GF-D8 (cell line): ENCODE measurements at regions not wholly inside any gene's neighbourhood (a gene's known extent, or its start where the extent isn't known, plus 50 kb on each side); places are given as distances from the start of the nearest gene placed in this dataset.

Experiments used
- DNase-seq: peaks from one replicate; lab custom pipeline; 2025; lab: John Stamatoyannopoulos, UW

- DNase-seq = no peak
These were observed 238.2 kb downstream of the EFNB2 start for GRCh38 chr13:106297283-106297682.

- DNase-seq = no peak
These were observed 238.7 kb downstream of the EFNB2 start for GRCh38 chr13:106296723-106297122.

- peak; percentile 33 for DNase-seq
These were observed 239.5 kb downstream of the EFNB2 start for GRCh38 chr13:106295971-106296370.

- no peak for DNase-seq
These were observed 244.5 kb downstream of the EFNB2 start for GRCh38 chr13:106291006-106291405.

GRCh38 chr13:106287351-106287750 lies 248.1 kb downstream of the EFNB2 start:
- DNase-seq = no peak

- no peak for DNase-seq
These were observed 248.7 kb downstream of the EFNB2 start for GRCh38 chr13:106286811-106287210.

- no peak for DNase-seq
These were observed 251.1 kb downstream of the EFNB2 start for GRCh38 chr13:106284358-106284757.

GRCh38 chr13:106281426-106281825 lies 254.0 kb downstream of the EFNB2 start:
- DNase-seq = no peak

- DNase-seq = no peak
These were observed 257.8 kb downstream of the EFNB2 start for GRCh38 chr13:106277484-106278154.

- DNase-seq = no peak
These were observed 258.6 kb downstream of the EFNB2 start for GRCh38 chr13:106276876-106277275.

GRCh38 chr13:106275446-106276032 lies 259.9 kb downstream of the EFNB2 start:
- no peak for DNase-seq

- no peak for DNase-seq
These were observed 260.8 kb downstream of the EFNB2 start for GRCh38 chr13:106274551-106275203.

GRCh38 chr13:106263801-106264200 lies 271.7 kb downstream of the EFNB2 start:
- no peak for DNase-seq

GRCh38 chr13:106262886-106263285 lies 272.6 kb downstream of the EFNB2 start:
- no peak for DNase-seq

GRCh38 chr13:106261450-106261849 lies 274.0 kb downstream of the EFNB2 start:
- DNase-seq = no peak

GRCh38 chr13:106260352-106260751 lies 275.1 kb downstream of the EFNB2 start:
- no peak for DNase-seq

- DNase-seq = no peak
These were observed 275.5 kb downstream of the EFNB2 start for GRCh38 chr13:106259928-106260327.

GRCh38 chr13:106246666-106247188 lies 288.7 kb downstream of the EFNB2 start:
- DNase-seq = no peak

GRCh38 chr13:106246242-106246641 lies 289.2 kb downstream of the EFNB2 start:
- no peak for DNase-seq

- no peak for DNase-seq
These were observed 292.4 kb downstream of the EFNB2 start for GRCh38 chr13:106243011-106243565.

GRCh38 chr13:106241974-106242953 lies 293.2 kb downstream of the EFNB2 start:
- DNase-seq = no peak

- DNase-seq = no peak
These were observed 296.8 kb downstream of the EFNB2 start for GRCh38 chr13:106238690-106239089.
